ENCODE measurements at regions not wholly inside any gene's neighbourhood (a gene's known extent, or its start where the extent isn't known, plus 50 kb on each side); places are given as distances from the start of the nearest gene placed in this dataset.

- Histone ChIP-seq H3K36me3 (no peaks in the 10 kb centered on the region), H3K27ac (no peak overlapping the region), H3K9me3 (no peaks in the 10 kb centered on the region), H3K4me1 (no peaks in the 10 kb centered on the region), H3K4me3 (no peak overlapping the region), H3K27me3 (replicated peaks in 1 of 7) (no peaks in the 10 kb centered on the region)
- 63 to 86% (median 75%) methylated on average over 1 of the region's 1 CpG for WGBS, 5 donors
- DNase-seq = no peak
- intact Hi-C loops (cut with DNase I; ENCODE audit: low total_unique reads) = no loop called here
- TF ChIP-seq POLR2AphosphoS5 (IDR thresholded peaks at IDR 0.05) (no peak), POLR2A (IDR thresholded peaks at IDR 0.05) (no peak)
- TF ChIP-seq, protein P1, sequence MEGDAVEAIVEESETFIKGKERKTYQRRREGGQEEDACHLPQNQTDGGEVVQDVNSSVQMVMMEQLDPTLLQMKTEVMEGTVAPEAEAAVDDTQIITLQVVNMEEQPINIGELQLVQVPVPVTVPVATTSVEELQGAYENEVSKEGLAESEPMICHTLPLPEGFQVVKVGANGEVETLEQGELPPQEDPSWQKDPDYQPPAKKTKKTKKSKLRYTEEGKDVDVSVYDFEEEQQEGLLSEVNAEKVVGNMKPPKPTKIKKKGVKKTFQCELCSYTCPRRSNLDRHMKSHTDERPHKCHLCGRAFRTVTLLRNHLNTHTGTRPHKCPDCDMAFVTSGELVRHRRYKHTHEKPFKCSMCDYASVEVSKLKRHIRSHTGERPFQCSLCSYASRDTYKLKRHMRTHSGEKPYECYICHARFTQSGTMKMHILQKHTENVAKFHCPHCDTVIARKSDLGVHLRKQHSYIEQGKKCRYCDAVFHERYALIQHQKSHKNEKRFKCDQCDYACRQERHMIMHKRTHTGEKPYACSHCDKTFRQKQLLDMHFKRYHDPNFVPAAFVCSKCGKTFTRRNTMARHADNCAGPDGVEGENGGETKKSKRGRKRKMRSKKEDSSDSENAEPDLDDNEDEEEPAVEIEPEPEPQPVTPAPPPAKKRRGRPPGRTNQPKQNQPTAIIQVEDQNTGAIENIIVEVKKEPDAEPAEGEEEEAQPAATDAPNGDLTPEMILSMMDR (IDR thresholded peaks at IDR 0.05 in 8 of 11, conservative IDR thresholded peaks at IDR 0.05 in 3 of 11) = no peak
Measured at GRCh38 chr10:4587466-4587865, 238.5 kb upstream of the AKR1E2 start.

- H3K36me3 ChIP-seq = no peaks in the 10 kb centered on the region
- no peak overlapping the region for H3K4me3 ChIP-seq
- H3K27me3 ChIP-seq (replicated peaks in 1 of 7) = no peaks in the 10 kb centered on the region
- no peak overlapping the region for H3K27ac ChIP-seq
- no peaks in the 10 kb centered on the region for H3K4me1 ChIP-seq
- H3K9me3 ChIP-seq = no peaks in the 10 kb centered on the region
- WGBS, 5 donors = 83 to 88% (median 84%) methylated on average over 4 of the region's 4 CpGs
- intact Hi-C loops (cut with DNase I; ENCODE audit: low total_unique reads) = no loop called here
- TF ChIP-seq, protein P1 (IDR thresholded peaks at IDR 0.05 in 8 of 11, conservative IDR thresholded peaks at IDR 0.05 in 3 of 11) = no peak
- TF ChIP-seq POLR2A (IDR thresholded peaks at IDR 0.05) (no peak), POLR2AphosphoS5 (IDR thresholded peaks at IDR 0.05) (no peak)
- DNase-seq = no peak
Measured at GRCh38 chr10:4586776-4587175, 239.2 kb upstream of the AKR1E2 start.

DNA sequence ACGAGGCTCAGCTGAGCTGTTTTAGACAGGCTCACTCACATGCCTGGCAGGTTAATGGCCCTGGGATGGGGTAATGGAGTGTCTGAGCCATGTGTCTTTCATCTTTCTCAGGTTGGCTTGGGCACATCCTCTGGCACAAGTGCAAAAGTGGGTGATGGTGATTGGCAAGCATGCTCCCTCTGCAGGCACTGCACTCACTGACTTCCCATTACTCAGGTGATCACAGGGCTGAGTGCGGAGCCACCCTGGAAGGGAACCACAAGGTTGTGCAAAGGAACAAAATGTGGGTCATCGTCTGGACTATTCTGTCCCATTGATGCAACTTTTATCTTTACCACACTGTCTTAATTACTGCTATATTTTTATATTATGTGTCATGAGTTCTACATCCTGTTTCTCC, 244.1 kb upstream of the AKR1E2 start:
- H3K36me3 ChIP-seq = no peaks in the 10 kb centered on the region
- DNase-seq = no peak
- no peaks in the 10 kb centered on the region for H3K4me1 ChIP-seq
- H3K4me3 ChIP-seq = no peak overlapping the region
- no peak overlapping the region for H3K27ac ChIP-seq
- H3K27me3 ChIP-seq (replicated peaks in 1 of 7) = no peaks in the 10 kb centered on the region
- intact Hi-C loops (cut with DNase I; ENCODE audit: low total_unique reads) = no loop called here
- H3K9me3 ChIP-seq = no peaks in the 10 kb centered on the region
- WGBS, 5 donors = 82 to 92% (median 84%) methylated on average over 3 of the region's 3 CpGs
- TF ChIP-seq, protein P1 (IDR thresholded peaks at IDR 0.05 in 8 of 11, conservative IDR thresholded peaks at IDR 0.05 in 3 of 11) = no peak

- no peak for TF ChIP-seq POLR2AphosphoS5 (IDR thresholded peaks at IDR 0.05)
- TF ChIP-seq, protein P1 (IDR thresholded peaks at IDR 0.05 in 8 of 11, conservative IDR thresholded peaks at IDR 0.05 in 3 of 11) = no peak
- no peak for TF ChIP-seq POLR2A (IDR thresholded peaks at IDR 0.05)
- H3K9me3 ChIP-seq = no peaks in the 10 kb centered on the region
- no peak overlapping the region for H3K4me3 ChIP-seq
- no peak overlapping the region for H3K27ac ChIP-seq
- no peaks in the 10 kb centered on the region for H3K27me3 ChIP-seq (replicated peaks in 1 of 7)
- no peaks in the 10 kb centered on the region for H3K4me1 ChIP-seq
- WGBS, 5 donors = 85 to 95% (median 90%) methylated on average over 3 of the region's 3 CpGs
- intact Hi-C loops (cut with DNase I; ENCODE audit: low total_unique reads) = no loop called here
- H3K36me3 ChIP-seq = no peaks in the 10 kb centered on the region
- DNase-seq = no peak
Measured at GRCh38 chr10:4579844-4580243, 246.2 kb upstream of the AKR1E2 start.
